Urothelium cell line (cell line): ENCODE measurements at regions not wholly inside any gene's neighbourhood (a gene's known extent, or its start where the extent isn't known, plus 50 kb on each side); places are given as distances from the start of the nearest gene placed in this dataset.
"Not testable (repeated sequence)": the region's sequence is repeated elsewhere in the genome, so short reads cannot be mapped to it uniquely, and the experiment has no call there.

ENCODE experiments used
- DNase-seq: peaks from one replicate; pipeline ENCODE4 v3.0.0; 2011; ENCODE audit warnings: low spot score, mixed read lengths
- FAIRE-seq: peaks from 2 replicates; lab custom pipeline; 2011; peaks lifted over from hg19 to GRCh38; lab: Jason Lieb, UNC

DNA sequence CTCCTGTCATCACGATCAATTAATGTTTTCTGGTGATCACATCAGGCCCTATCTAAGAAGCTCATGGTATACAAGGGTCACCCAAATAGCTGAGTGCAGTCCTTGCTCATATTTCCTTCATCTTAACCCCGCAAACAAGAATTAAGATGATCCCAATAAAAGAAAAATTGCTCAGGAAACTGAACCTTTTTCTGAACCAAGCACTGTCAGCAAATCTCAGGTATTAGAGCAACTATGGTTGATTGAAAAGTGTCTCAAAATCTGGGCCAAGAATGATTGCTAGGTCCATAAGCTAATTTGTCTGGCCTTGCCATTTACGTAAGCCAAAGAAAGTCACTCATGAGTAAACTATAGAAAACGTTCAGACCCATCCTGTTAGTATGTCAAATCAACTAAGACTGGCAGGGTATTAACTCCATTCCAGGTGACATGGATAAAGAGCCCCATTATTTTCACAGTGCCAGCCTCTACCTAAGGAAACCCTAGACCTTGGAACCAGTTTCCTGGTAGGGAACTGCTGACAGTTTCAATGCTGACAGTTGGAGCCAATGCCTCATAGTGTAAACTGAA is 209.3 kb downstream of the DEPDC1B start:
- FAIRE-seq (no peak), DNase-seq (no peak)

- FAIRE-seq (no peak), DNase-seq (no peak)
These were observed 210.1 kb downstream of the DEPDC1B start for GRCh38 chr5:60489856-60490255.

DNA sequence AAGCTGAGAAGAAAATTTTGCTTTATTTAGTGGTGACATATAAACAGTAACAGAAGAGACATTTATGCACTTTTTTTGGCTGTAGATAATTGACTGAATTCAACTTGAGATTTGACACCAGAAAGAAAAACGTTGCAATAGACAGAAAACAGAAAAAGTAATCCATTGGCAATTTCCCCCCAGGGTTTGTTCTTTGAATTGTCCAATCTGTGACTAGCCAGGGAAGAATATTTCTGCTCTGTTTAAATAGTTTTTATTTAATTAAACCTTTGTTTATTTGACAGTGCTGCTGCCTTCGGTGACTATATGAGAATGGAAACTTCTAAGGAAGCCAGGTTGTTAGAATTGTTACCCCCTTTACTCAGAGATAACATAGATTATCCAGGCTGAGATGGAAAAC is 210.6 kb downstream of the DEPDC1B start:
- FAIRE-seq (no peak), DNase-seq (no peak)

DNA sequence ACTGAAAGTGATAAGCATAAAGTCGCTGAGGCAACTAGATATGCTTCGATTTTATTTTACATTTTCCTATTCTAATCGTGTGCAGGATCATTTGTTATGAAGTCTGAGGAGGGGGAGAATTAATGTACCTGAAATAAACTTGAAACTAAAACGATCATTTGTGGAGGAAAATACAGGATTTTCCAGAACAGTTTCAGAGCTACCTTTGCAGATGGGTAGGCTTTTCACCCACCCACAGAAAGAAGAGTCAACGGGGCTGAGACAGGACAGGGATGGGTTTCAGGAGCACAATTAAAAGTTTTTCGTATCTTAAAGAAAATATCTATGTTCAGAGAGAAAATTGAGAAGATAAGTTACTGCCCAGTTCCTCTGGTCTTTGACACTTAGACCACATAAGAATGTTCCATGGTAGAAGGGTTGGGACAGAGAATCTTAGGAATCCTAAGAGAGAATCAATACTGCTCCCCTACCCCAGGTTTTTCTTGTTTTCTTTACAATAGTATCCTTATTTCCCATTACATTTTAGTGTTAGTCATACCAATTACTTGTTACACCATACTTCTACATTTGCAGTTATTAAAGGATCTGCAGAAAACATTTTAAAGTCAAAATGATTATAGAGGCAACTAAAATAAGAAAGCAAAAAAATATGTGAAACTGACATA is 211.4 kb downstream of the DEPDC1B start:
- FAIRE-seq (no peak), DNase-seq (no peak)

DNA sequence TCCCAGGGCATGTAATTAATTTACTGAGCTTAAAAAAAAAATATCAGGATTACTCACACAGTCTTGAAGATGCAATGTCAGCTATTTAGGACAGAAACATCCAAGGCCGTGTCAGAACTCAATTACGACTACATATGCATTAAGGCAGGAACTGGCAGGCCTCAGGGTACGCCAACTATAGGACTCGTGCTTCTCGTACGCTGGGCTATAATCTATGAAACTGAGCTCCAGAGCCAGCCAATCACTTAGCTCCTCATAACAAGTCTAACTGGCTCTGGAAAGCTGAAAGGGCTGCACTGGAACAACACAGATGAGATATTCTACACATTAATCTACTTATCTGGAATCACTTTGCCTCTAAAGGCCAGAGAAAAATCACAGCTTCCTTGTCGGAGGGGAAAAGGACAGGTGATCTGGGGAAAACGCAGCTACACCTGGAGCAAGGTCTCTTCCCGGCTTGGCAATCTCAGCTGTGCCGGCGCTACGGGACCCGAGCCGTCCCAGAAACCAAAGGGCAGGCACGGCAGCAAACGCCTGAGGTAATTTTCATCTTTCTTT is 212.0 kb downstream of the DEPDC1B start:
- DNase-seq (no peak), FAIRE-seq (no peak)

DNA sequence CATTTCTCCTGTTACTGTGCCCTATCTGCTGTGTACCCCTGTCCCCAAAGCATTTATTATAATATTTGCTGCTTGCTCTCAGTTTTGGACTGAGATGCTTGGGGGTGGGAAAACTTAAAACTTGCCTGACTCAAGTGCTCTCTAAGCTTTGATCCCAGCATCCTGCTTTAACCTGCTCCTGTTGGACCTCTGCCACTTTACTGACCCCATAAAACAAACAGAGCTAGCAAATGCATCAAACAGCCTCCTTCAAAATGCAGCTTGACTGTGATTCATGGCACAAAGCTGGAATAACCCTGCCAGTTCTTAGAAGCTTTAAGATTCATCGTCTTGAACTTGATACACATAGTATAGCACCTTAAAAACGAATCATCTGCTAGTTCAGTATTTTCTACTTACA is 212.5 kb downstream of the DEPDC1B start:
- FAIRE-seq, result no peak
- no peak for DNase-seq

GRCh38 chr5:60485361-60485760 is 214.6 kb downstream of the DEPDC1B start:
- FAIRE-seq (no peak), DNase-seq (no peak)

DNA sequence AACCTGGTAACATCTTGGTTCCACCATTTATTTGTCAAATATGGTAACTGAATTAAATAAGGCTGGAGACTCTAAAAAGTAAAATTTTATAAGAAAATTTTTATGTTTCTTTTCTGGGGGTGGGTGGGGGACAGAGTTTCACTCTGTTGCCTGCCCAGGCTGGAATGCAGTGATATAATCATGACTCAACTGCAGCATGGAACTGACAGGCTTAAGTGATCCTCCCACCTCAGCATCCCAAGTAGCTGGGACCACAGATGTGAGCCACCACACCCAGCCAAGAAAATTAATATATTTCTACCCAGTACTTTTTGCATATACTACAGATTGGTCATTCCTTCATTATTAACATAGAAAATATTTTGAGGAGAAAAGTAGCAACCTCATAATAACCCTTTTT is 216.9 kb downstream of the DEPDC1B start:
- DNase-seq, result no peak

GRCh38 chr5:60482301-60482700 is 217.7 kb downstream of the DEPDC1B start:
- FAIRE-seq (no peak), DNase-seq (no peak)

More for the DNA sequence above, 216.9 kb downstream of the DEPDC1B start:
- no peak for FAIRE-seq

GRCh38 chr5:60479542-60479941 is 220.4 kb downstream of the DEPDC1B start:
- FAIRE-seq, result no peak
- no peak for DNase-seq

DNA sequence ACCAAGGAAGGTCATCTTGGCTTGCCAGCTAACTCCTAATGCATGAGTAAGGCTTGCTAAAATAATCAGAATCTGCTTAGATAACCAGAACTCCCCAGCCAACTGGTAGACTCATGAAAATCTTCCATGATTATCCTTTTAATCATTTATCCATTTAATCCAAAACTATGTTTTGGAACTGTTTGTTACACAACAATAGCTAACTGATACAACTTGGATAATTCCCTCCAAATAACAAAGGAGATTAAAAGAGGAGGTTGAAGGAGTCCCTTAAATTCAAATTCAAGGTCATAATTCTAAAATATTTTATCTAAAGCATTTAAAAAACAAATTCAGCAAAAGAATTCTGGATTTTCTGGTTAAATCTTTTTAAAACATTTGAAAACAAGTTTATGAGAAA is 222.1 kb downstream of the DEPDC1B start:
- DNase-seq, result no peak
- FAIRE-seq, result no peak

DNA sequence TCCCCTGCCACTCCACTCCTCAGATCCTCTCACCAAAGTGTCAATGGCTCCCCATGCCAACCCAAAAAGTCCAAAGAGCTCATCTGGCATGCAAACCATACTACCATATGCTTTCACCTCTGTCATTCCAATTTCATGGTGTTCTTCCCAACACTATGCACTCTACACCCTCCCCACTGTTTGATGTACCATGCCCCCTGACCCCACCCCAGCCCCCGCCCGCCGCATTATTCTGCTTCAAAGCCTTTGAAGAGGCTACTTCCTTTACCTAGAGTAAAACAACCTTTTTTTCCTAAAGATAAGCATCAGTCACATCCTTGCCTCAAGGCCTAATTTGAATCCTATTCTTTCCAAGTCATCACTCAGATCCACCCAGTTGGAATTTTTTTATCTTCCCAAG is 226.3 kb downstream of the DEPDC1B start:
- no peak for FAIRE-seq
- DNase-seq, result no peak

DNA sequence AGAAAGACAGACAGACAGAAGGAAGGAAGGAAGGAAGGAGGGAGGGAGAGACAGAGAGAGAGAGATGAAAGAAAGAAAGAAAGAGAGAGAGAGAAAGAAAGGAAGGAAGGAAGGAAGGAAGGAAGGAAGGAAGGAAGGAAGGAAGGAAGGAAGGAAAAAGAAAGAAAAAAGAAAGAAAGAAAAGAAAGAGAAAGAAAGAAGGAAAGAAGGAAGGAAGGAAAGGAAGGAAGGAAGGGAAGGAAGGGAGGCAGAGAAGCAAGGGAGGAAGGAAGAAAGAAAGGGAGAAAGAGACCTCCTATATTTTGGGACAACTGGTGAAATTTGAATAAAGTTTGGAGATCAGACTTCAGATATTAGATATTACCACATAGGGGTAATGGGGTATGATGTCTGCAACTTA is 226.9 kb downstream of the DEPDC1B start:
- FAIRE-seq, DNase-seq: not testable (repeated sequence)

GRCh38 chr5:60470881-60471280 is 229.1 kb downstream of the DEPDC1B start:
- no peak for DNase-seq
- no peak for FAIRE-seq

- DNase-seq, result no peak
- no peak for FAIRE-seq
These were observed 230.7 kb downstream of the DEPDC1B start for GRCh38 chr5:60469286-60469685.

- DNase-seq, result no peak
- FAIRE-seq, result no peak
These were observed 236.6 kb downstream of the DEPDC1B start for GRCh38 chr5:60463179-60463868.

- no peak for DNase-seq
- no peak for FAIRE-seq
These were observed 241.3 kb downstream of the DEPDC1B start for GRCh38 chr5:60458666-60459065.

DNA sequence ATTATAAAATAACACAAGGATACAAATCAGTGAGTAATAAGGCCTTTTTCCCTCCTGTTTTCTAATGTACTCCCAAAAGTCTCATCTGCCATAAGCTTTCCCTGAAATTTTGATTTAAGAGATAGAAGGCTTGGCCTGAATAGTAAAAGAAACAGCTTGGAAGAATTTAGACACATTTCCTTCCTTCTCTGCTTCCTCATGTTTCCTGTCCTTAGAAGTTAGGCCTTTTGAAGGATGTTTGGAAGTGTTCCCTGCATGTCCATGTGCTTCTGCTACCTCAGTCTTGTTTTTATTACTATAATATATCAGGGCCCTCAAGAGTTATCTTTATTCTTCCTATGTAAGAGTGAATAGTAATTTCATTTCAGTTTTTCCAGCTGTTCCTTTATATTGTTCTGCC is 242.7 kb downstream of the DEPDC1B start:
- FAIRE-seq (no peak), DNase-seq (no peak)

DNA sequence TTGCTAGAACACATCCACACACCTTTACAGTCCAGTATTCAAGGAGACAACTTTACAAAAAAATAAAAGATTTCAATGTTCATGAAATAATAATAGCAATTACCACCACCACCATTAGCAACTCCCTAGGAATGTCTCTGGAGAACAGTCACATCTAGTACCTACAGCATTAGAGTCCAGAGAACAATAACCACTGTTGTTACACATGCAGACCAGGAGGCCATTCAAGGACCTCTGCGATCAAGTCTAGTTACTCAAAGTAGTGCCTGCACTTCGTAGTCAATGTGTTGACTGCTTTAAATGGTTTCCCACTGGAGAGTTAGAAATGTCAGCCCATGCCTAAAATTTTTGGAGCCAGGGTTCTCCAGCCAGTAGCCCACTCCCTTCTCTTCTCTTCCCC is 244.4 kb downstream of the DEPDC1B start:
- DNase-seq (peak; percentile 11), FAIRE-seq (no peak)

- DNase-seq, FAIRE-seq: not testable (repeated sequence)
These were observed 245.7 kb downstream of the DEPDC1B start for GRCh38 chr5:60454277-60454676.

DNA sequence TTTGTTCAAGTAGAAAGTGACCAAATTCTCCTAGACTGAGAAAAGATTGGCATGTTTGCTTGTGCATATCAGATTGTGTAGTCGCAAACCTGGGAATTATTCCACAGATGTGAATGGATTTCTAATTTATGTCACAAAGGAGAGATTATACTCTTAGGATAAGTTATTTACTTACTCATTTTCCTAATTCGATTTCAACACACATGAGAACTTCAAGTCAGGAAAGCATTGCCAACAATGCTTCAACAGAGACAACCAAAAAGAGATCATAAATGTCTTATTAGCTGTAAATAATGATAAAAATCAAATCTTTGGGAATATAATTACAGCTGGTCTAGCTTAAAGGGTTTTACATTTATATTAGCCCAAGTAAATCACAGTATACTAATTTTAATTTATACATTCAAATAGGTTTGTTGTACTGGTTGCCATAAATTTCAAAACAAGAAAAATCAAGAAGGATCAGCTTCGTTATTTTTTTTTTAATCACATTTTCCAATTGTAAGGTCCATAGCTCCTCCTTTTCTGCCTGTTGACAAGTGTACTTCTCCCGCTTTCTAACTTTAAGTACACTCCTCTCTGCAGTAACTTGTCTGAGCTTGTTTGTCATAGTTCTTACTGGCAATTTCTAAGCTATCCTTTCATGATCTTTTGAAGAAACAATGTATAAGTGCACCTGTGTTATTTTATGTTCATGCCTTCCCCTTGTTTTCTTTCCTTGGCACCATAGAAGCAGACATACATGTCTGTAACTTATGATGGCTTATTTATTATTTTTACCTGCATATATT is 246.6 kb downstream of the DEPDC1B start:
- DNase-seq (no peak), FAIRE-seq (no peak)
